Dendritic cell treated with granulocyte-macrophage colony-stimulating factor and Interleukin-4, amounts not matched to agents 40 ng/mL and 50 ng/mL, for 4 days (primary cell): ENCODE measurements at regions not wholly inside any gene's neighbourhood (a gene's known extent, or its start where the extent isn't known, plus 50 kb on each side); places are given as distances from the start of the nearest gene placed in this dataset.
"Not testable (repeated sequence)": the region's sequence is repeated elsewhere in the genome, so short reads cannot be mapped to it uniquely, and the experiment has no call there.

Experiments
- H3K27ac Mint-ChIP-seq: one replicate; pipeline ENCODE4 v1.8.0; 2022; ENCODE audit warnings: mild to moderate bottlenecking, mixed read lengths
- H3K27me3 Mint-ChIP-seq: one replicate; pipeline ENCODE4 v1.8.0; 2022; ENCODE audit warnings: mild to moderate bottlenecking, mixed read lengths
- H3K36me3 Mint-ChIP-seq: one replicate; pipeline ENCODE4 v1.8.0; 2022; ENCODE audit warnings: low read depth, mixed read lengths
- H3K4me1 Mint-ChIP-seq: one replicate; pipeline ENCODE4 v1.8.0; 2022; ENCODE audit warnings: low read depth, mixed read lengths
- H3K4me3 Mint-ChIP-seq: one replicate; pipeline ENCODE4 v1.8.0; 2022; ENCODE audit warnings: mild to moderate bottlenecking, moderate library complexity, mixed read lengths
- H3K9me3 Mint-ChIP-seq: one replicate; pipeline ENCODE4 v1.8.0; 2022; ENCODE audit warnings: mixed read lengths
- intact Hi-C: fragments of 100-400 bp; cut with micrococcal nuclease; formaldehyde crosslinking; loops from one replicate; pipeline ENCODE4 v1.15.0; 2022

DNA sequence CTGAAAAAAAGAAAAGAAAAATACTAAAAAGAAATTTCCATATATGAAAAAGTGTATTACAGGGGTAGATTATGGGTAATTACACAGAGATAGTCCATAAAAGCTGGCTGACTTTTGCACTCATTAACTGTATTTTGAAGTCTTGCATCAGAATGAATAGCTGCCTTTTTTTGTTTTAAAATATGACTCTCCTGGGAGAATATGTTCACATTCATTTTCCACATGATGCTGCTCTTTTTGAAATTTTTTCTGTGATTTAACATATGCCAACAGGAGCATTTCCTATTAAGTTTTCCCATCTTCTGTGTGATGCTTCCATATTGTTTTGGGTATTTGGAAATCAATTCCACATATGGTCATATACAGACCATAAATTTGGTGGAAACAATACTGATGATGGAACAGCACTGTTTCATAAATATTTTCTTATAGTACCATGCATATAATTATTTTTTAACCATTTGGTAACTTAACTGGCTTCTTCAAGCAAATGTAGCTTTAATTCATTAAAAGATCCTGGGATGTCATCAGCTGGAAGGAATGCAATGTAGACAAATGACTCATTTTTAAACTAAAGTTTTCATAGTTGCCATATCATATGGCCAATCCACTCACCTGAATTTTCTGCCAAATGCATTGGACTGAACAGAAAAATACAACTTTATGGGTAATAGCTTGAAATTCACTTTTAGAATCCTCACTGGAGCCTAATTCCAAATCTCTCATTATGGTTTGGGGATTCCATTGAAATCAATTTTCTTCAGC lies 313.9 kb upstream of the GLI3 start:
- no peaks in the 10 kb centered on the region for H3K4me1 Mint-ChIP-seq
- H3K36me3 Mint-ChIP-seq = no peaks in the 10 kb centered on the region
- no peak overlapping the region for H3K4me3 Mint-ChIP-seq
- intact Hi-C loops = no loop called here
- peaks cover 62% of the 10 kb centered on the region for H3K9me3 Mint-ChIP-seq
- H3K27me3 Mint-ChIP-seq = no peaks in the 10 kb centered on the region
- H3K27ac Mint-ChIP-seq = no peak overlapping the region

DNA sequence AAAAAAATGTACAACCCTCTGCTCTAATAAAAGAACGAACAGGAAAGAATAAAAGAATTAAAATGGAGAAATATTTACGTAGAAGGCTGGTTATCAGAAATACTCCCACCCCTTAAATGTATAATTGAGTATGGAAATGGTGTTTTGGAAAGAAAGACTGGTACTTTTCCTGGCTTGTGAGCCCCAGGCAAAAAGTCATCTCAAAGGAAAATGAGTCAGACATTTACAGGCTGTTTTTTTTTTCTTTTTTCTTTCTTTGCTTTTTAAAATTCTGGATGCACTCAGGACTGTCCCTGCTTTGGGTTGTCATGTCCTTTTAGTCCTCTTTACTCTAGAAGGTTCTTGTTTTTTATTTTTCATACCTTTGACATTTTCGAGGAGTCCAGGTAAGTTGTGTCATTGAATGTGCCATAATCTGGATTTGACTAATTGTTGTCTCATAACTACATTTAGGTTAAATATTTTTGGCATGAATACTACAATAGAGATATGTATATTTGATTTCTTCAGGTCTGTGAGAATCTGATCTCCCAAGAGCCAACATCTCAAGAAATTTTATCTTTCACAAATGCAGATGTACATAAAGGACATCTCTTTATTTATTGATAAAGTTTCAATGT lies 313.0 kb upstream of the GLI3 start:
- peaks cover 59% of the 10 kb centered on the region for H3K9me3 Mint-ChIP-seq
- no peak overlapping the region for H3K4me3 Mint-ChIP-seq
- no peaks in the 10 kb centered on the region for H3K4me1 Mint-ChIP-seq
- H3K36me3 Mint-ChIP-seq = no peaks in the 10 kb centered on the region
- no peak overlapping the region for H3K27ac Mint-ChIP-seq
- no peaks in the 10 kb centered on the region for H3K27me3 Mint-ChIP-seq
- intact Hi-C loops = no loop called here

DNA sequence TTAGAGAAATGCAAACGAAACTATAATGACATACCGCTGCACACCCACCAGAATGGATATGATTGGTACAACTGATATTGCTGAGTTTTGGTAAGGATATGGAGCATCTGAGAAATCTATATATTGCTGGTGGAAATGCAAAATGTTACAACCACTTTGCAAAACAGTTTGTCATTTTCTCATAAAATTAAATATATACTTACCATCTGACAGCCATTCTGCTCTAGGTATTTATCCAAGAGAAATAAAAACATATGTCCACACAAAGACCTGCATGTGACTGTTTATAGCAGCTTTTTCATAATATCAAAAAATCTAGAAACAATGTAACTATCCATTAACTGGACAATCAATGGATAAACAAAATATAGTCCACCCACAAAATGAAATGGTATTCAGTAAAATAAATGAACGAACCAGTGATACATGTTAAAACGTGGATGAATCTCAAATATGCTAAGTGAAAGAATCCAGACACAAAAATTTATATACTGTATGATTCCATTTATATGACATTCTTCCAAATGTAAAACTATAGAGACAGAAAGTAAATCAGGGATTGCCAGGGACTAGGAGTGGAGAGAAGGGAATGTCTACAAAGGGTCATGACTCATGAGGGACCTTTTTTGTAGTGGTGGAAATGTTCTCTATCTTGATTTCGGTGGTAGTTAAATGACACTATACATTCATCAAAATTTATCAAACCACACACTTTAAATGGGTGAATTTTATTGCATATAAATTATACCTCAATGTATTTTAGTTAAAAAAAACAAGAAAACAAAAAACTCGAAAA lies 312.0 kb upstream of the GLI3 start:
- Mint-ChIP-seq H3K27me3 (no peaks in the 10 kb centered on the region), H3K36me3 (no peaks in the 10 kb centered on the region), H3K27ac (no peak overlapping the region), H3K4me1 (no peaks in the 10 kb centered on the region), H3K9me3 (peaks cover 59% of the 10 kb centered on the region), H3K4me3 (no peak overlapping the region)
- intact Hi-C loops = no loop called here

GRCh38 chr7:42545049-42545724 lies 308.2 kb upstream of the GLI3 start:
- Mint-ChIP-seq H3K4me1 (no peaks in the 10 kb centered on the region), H3K27ac (no peak overlapping the region), H3K9me3 (peaks cover 45% of the 10 kb centered on the region), H3K27me3 (no peaks in the 10 kb centered on the region), H3K36me3 (no peaks in the 10 kb centered on the region), H3K4me3 (no peak overlapping the region)
- intact Hi-C loops = no loop called here

- Mint-ChIP-seq H3K36me3 (no peaks in the 10 kb centered on the region), H3K4me3 (no peak overlapping the region), H3K27ac (no peak overlapping the region), H3K27me3 (no peaks in the 10 kb centered on the region), H3K9me3 (peaks cover 45% of the 10 kb centered on the region), H3K4me1 (no peaks in the 10 kb centered on the region)
- intact Hi-C loops = no loop called here
Measured at GRCh38 chr7:42543953-42544352, 306.9 kb upstream of the GLI3 start.

DNA sequence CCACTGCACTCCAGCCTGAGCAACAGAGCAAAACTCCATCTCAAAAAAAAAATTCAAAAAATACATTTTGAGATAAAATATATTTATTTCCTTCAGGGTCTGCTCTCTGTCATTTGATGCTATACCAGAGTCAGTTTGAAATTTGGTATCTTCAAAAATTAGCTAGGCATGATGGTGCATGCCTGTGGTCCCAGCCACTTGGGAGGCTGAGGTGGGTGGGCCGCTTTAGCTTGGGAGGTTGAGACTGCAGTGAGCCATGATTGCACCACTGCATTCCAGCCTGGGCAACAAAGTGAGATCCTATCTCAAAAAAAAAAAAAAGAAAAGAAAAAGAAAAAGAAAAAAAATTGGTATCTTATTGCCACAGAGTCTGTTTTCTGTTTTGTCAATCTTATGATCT lies 305.4 kb upstream of the GLI3 start:
- H3K4me3 Mint-ChIP-seq, H3K36me3 Mint-ChIP-seq, intact Hi-C loops, H3K4me1 Mint-ChIP-seq, H3K27ac Mint-ChIP-seq, H3K27me3 Mint-ChIP-seq: not testable (repeated sequence)
- peaks cover 37% of the 10 kb centered on the region for H3K9me3 Mint-ChIP-seq

DNA sequence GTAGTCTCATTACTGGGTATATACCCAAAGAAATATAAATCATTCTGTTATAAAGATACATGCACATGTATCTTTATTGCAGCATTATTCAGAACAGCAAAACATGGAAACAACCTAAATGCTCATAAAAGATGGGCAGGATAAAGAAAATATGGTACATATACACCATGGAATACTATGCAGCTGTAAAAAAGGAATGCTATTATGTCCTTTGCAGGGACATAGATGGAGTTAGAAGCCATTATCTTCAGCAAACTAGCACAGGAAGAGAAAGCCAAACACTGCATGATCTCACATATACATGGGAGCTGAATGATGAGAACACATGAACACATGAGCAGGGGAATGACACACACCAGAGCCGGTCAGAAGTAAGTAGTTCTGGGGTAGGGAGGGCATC lies 297.4 kb upstream of the GLI3 start:
- H3K9me3 Mint-ChIP-seq = peaks cover 49% of the 10 kb centered on the region
- no peak overlapping the region for H3K27ac Mint-ChIP-seq
- no peaks in the 10 kb centered on the region for H3K27me3 Mint-ChIP-seq
- no peaks in the 10 kb centered on the region for H3K36me3 Mint-ChIP-seq
- H3K4me1 Mint-ChIP-seq = no peaks in the 10 kb centered on the region
- no peak overlapping the region for H3K4me3 Mint-ChIP-seq
- intact Hi-C loops = no loop called here

GRCh38 chr7:42527004-42527403 lies 290.0 kb upstream of the GLI3 start:
- Mint-ChIP-seq H3K27ac (no peak overlapping the region), H3K36me3 (no peaks in the 10 kb centered on the region), H3K27me3 (no peaks in the 10 kb centered on the region), H3K9me3 (peaks cover 88% of the 10 kb centered on the region), H3K4me1 (no peaks in the 10 kb centered on the region), H3K4me3 (no peak overlapping the region)
- intact Hi-C loops = no loop called here

- Mint-ChIP-seq H3K36me3 (no peaks in the 10 kb centered on the region), H3K4me3 (no peak overlapping the region), H3K27ac (no peak overlapping the region), H3K27me3 (no peaks in the 10 kb centered on the region), H3K4me1 (no peaks in the 10 kb centered on the region), H3K9me3 (peaks cover 59% of the 10 kb centered on the region)
- intact Hi-C loops = no loop called here
Measured at GRCh38 chr7:42522227-42522991, 285.4 kb upstream of the GLI3 start.

- Mint-ChIP-seq H3K27ac (no peak overlapping the region), H3K9me3 (peaks cover 16% of the 10 kb centered on the region), H3K27me3 (no peaks in the 10 kb centered on the region), H3K4me3 (no peak overlapping the region), H3K4me1 (no peaks in the 10 kb centered on the region), H3K36me3 (no peaks in the 10 kb centered on the region)
- intact Hi-C loops = no loop called here
Measured at GRCh38 chr7:42511027-42511426, 274.0 kb upstream of the GLI3 start.

DNA sequence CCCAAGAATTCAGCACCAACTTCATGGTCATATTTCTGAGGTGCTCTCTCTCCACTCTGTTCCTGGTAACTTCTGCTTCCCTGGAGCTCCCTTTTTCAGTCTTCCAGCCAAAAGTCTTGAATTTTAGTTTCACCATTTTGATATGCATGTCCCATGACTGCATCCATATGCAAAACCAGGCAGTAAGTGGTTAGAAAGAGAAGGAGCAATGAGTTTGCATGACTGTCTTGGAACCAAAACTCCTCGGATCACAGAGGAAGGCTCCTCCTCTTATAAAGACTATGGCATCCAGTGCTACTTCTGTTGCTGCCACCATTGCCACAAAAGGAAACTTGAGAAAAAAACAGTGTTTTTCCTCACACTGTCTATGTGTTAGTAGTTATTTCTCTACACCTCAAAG lies 269.1 kb upstream of the GLI3 start:
- Mint-ChIP-seq H3K27ac (no peak overlapping the region), H3K27me3 (no peaks in the 10 kb centered on the region), H3K9me3 (peaks cover 18% of the 10 kb centered on the region), H3K36me3 (no peaks in the 10 kb centered on the region), H3K4me3 (no peak overlapping the region), H3K4me1 (no peaks in the 10 kb centered on the region)
- intact Hi-C loops = no loop called here

GRCh38 chr7:42502022-42502421 lies 265.0 kb upstream of the GLI3 start:
- H3K36me3 Mint-ChIP-seq = no peaks in the 10 kb centered on the region
- no peaks in the 10 kb centered on the region for H3K27me3 Mint-ChIP-seq
- no peak overlapping the region for H3K4me3 Mint-ChIP-seq
- intact Hi-C loops = no loop called here
- H3K27ac Mint-ChIP-seq = no peak overlapping the region
- H3K9me3 Mint-ChIP-seq = peaks cover 8% of the 10 kb centered on the region
- no peaks in the 10 kb centered on the region for H3K4me1 Mint-ChIP-seq

GRCh38 chr7:42495256-42495655 lies 258.2 kb upstream of the GLI3 start:
- Mint-ChIP-seq H3K27me3 (peaks cover 19% of the 10 kb centered on the region), H3K4me3 (no peak overlapping the region), H3K4me1 (no peaks in the 10 kb centered on the region), H3K36me3 (no peaks in the 10 kb centered on the region), H3K27ac (no peak overlapping the region), H3K9me3 (no peaks in the 10 kb centered on the region)
- intact Hi-C loops = no loop called here
